Myocyte (in vitro differentiated cells): ENCODE measurements at regions not wholly inside any gene's neighbourhood (a gene's known extent, or its start where the extent isn't known, plus 50 kb on each side); places are given as distances from the start of the nearest gene placed in this dataset.
"Not testable (repeated sequence)": the region's sequence is repeated elsewhere in the genome, so short reads cannot be mapped to it uniquely, and the experiment has no call there.

Experiments used
- DNase-seq: peaks from one replicate; pipeline ENCODE4 v3.0.0-alpha.2; 2012; ENCODE audit warnings: low read depth

DNA sequence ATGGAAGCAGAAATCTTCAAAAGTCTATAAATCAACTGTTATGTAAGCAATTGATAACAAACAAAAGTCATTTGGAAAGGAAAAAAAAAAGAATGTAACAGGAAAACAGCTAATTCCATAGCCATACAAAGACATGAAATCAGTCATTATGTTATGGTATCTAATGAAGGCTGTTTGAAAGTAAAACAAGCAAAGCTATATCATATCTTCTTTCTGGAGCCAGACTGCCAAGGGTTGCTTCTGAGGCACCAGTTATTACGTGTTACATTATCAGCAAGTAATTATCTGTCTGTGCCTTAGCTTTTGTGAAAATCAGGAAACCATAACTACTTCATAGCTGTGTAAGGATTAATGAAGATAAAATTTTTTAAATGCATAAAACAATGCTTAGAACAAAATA is 480.2 kb downstream of the FAT4 start:
- no peak for DNase-seq

GRCh38 chr4:125796138-125796537 is 481.4 kb downstream of the FAT4 start:
- DNase-seq = no peak

GRCh38 chr4:125797621-125798020 is 482.9 kb downstream of the FAT4 start:
- not testable (repeated sequence) for DNase-seq

DNA sequence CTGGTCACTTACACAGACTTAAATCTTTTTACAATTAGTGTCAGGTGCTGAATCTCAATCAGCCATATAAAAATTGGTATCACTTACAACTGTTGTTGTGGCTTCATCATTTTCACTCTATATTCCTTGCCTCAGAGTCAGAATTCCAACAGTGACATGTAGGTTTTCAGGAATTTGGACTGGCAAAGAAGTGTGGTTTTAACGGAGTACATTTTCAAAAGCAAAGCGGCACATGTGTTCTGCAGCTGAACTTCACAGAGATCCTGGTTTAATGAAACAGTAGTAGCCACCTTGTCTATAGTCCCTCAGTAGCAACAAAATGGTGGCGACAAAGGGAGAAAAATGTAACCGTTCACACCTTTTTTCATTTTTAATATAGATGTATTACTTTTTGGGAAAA is 486.6 kb downstream of the FAT4 start:
- peak; percentile 53 for DNase-seq

DNA sequence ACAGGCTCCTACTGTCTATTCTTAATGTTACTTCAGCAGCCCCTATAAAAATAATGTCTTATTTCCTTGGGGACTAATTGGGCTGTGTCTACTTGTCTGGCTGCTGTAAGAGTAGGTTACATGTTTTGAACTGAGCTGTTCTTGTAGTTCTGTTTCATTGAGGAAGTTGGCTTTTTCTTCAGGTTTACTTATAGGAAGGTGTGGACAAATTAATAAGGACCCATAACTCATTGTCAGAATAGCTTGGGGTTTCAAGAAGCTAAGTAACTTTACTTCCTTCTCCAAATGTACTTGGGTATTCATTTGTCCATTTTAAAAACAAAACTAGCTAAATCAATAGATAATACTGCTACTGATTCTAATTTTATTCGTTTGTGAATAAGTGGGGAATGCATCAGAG is 487.2 kb downstream of the FAT4 start:
- no peak for DNase-seq

DNA sequence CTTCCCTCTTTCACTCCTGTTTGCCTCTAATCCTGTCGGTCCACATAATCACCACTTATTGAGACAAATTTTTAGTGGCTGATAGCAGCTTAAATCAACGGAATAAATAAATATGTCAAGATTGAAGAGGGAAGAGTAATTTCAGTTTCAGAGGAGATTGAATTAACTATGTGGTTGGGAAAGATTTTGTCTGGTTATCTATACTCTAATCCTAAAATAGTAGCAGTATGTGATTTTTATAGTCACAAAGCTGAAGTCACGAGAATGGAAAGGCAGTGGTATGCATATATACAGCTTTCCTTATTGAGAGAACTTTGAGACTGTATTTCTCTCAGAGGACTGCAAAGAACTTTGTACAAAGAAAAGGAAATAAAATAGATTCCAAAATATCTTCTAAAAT is 493.3 kb downstream of the FAT4 start:
- DNase-seq = no peak

- no peak for DNase-seq
Measured at GRCh38 chr4:125808570-125808969, 493.8 kb downstream of the FAT4 start.

- no peak for DNase-seq
Measured at GRCh38 chr4:125811892-125812291, 497.1 kb downstream of the FAT4 start.

GRCh38 chr4:125826801-125827695 is 512.3 kb downstream of the FAT4 start:
- DNase-seq = no peak

DNA sequence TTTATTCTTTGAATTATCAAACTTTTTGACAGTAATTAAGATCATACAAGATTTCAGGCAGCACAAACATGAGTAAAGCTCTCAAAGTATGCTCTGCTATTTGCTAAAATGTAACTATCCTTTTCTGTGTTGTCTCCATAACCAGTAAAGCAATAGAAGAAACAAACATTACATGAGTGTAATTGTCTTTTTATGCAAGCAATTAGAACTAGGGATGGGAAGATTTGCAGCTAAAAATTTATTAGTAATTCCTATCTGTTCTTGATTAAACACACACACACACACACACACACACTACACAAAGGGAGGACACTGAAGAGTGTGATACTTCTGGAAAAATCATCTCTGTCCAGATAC is 512.9 kb downstream of the FAT4 start:
- no peak for DNase-seq

GRCh38 chr4:125828346-125828745 is 513.6 kb downstream of the FAT4 start:
- DNase-seq = no peak

- DNase-seq = peak; percentile 68
Measured at GRCh38 chr4:125832161-125832560, 517.4 kb downstream of the FAT4 start.

- no peak for DNase-seq
Measured at GRCh38 chr4:125836597-125837195, 521.9 kb downstream of the FAT4 start.

- no peak for DNase-seq
Measured at GRCh38 chr4:125837493-125838201, 522.9 kb downstream of the FAT4 start.

GRCh38 chr4:125838202-125838601 is 523.4 kb downstream of the FAT4 start:
- DNase-seq = no peak

DNA sequence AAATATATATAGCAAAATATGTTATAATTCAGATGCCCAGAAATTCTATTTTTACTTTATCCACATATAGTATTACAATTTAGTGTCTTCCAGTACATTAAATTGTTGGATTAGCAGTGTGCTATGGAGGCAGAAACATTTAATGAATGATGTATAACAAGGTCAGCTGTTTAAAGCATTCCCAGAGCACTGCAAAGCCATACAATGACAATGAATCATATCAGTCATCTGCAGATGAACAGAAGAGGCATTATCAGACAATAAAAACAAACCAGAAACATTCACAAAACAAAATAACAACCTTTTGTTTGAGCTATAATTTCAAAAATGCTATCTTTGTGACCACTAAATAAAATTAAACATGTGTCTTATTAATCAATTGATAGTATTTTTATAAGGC is 524.2 kb downstream of the FAT4 start:
- DNase-seq = no peak

DNA sequence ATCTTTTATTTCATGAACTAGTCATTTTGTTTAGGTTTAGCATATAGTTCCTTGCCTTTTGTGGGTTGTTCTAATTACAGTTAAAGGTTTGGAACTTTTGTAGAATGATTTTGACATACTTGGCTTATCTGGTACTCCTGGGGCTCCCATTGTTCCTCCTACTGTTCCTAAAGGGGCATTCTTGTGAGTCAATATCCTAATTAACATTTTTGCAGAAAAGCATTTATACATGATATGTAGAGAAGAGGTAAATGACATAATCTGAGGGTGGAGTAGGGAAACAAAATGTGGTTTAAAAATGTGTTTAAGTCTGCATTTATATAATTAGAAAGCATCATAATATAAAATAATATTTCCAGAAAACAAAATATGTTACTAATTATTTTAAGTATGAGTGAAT is 529.2 kb downstream of the FAT4 start:
- no peak for DNase-seq

GRCh38 chr4:125847518-125847917 is 532.8 kb downstream of the FAT4 start:
- DNase-seq = no peak

- DNase-seq = peak; percentile 43
Measured at GRCh38 chr4:125849869-125850268, 535.1 kb downstream of the FAT4 start.

DNA sequence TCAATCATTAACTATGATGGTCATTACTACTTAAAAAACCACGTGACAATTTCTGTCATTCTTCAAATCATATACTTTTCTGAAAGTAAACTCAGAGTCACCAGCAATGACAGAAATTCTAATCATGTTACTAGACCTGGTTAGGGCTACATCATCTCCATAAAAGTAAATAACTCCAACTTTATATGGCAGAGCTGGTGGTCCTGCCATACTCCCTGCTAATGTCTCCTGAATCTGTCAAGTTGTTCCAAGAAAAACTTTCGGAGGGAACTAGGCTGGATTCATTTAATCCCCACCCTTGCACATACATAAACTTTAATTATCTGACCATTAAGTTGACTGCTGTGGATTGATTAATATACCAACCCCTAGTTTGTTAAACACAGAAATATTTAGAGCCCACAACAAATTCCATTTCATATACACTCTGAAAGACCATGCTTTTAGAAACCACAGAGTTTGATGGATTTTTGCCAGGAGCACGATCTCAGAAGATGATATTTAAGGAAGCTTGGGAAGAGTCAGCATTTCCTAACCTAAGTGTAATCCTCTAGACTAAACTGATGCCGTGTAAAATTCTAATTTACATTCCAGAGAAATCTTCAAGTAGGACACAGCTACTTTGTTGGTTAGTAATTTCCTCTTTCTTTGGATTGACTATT is 577.0 kb downstream of the FAT4 start:
- peak; percentile 80 for DNase-seq

DNA sequence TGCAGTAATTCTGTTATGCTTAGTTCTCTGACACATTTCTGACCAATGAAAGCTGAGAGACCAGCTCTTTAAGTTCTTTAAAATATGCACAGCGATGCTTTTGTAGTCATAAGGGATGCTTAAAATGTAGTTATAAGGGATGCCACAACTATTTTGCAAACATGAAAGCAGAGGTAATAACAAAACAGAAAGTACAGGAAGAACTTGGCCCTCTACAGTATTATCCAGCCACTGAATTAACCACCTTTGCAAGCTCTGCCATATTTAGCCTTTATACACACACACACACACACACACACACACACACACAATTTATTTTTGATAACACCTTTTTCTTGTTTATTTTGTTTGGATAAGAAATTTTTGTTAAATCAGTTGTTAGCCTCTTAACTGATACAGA is 590.0 kb downstream of the FAT4 start:
- no peak for DNase-seq

GRCh38 chr4:125911058-125911457 is 596.3 kb downstream of the FAT4 start:
- DNase-seq = no peak
